ENCODE measurements at regions not wholly inside any gene's neighbourhood (a gene's known extent, or its start where the extent isn't known, plus 50 kb on each side); places are given as distances from the start of the nearest gene placed in this dataset.

DNA sequence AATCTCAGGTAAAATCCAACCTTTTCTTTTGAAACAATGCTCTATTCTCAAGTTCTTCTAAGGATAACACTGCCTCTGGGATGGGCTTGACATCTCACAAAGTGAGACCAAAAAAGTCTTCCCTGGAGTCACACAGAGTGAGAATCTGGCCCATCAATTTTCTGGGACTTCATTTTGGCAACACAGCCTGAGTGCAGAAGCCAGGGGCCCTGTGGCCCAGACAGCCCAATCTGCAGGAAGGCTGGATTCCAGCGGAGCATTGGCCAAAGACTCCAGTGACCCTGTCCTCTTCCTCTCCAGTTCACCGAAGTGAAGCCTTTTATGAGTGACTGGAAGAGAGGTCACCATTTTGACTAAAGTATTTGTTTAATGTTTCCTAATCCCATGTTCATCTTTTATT, 105.1 kb downstream of the PLK2 start:
- TF ChIP-seq POLR2AphosphoS5 (IDR thresholded peaks at IDR 0.05; ENCODE audit: borderline replicate concordance, low read depth, low read length) = no peak
- TF ChIP-seq EZH2 (IDR thresholded peaks at IDR 0.05) = no peak

Data from SK-N-MC (cell line).